ENCODE measurements at regions not wholly inside any gene's neighbourhood (a gene's known extent, or its start where the extent isn't known, plus 50 kb on each side); places are given as distances from the start of the nearest gene placed in this dataset.

DNA sequence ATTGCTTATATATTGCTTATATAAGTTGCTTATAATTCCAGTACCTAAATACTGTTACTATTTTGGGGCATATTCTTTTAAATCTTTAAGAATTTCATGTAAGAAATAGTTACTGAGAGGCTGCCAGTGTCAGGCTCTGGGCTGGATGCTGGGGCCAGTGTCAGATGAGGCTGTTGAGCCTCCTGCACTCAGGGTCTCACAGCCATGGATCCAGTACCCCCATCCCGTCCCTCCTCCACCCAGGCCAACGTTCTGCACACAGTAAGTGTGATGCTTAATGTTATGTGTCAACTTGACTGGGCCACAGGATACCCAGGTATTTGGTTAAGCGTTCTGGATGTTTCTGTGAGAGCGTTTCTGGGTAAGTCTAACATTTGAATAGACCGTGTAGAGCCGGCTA, 119.5 kb upstream of the PMEPA1 start:
- Histone ChIP-seq H3K36me3 (no peaks in the 10 kb centered on the region), H3K27ac (replicated peaks in 1 of 4) (no peak overlapping the region), H3K4me3 (no peak overlapping the region), H3K4me1 (peaks cover 8 to 11% (median 9%) of the 10 kb centered on the region in 4 donors), H3K27me3 (peaks cover 0 to 2% (median 0%) of the 10 kb centered on the region in 4 donors), H3K9me3 (no peaks in the 10 kb centered on the region)
- TF ChIP-seq CTCF (IDR thresholded peaks at IDR 0.05) = no peak
- TF ChIP-seq EP300 (IDR thresholded peaks at IDR 0.05) = no peak
- no peak for TF ChIP-seq POLR2AphosphoS5 (IDR thresholded peaks at IDR 0.05)
- WGBS = 85% methylated on average over 6 of the region's 6 CpGs
- DNase-seq (ENCODE audit: extremely low spot score) = no peak
- intact Hi-C loops (cut with DNase I) = no loop called here

DNA sequence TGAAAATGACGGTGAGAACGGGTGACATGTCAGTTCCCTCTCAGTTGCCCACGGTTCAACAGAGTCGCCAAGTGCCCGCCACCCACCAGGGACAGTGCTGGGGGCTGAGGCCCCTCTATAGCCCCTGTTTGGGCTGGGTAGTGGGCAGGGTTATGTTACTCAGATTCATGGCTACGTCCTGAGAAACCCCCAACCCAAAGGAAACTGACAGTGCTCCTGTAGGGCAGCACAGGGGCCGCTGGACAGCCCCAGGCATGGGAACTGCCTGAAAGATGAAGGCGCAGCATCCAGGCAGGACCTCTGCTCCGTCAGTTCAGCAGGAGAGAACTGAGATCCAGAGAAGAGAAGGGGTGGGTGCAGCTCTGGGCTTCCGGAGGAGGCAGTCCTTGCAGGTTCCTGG, 118.9 kb upstream of the PMEPA1 start:
- TF ChIP-seq POLR2A (IDR thresholded peaks at IDR 0.05; ENCODE audit: low read depth) = no peak
- no peak for TF ChIP-seq CTCF (IDR thresholded peaks at IDR 0.05)
- no peak for TF ChIP-seq EP300 (IDR thresholded peaks at IDR 0.05)
- no peak for TF ChIP-seq POLR2AphosphoS5 (IDR thresholded peaks at IDR 0.05)
- no peaks in the 10 kb centered on the region for H3K36me3 ChIP-seq
- 96% methylated on average over 5 of the region's 10 CpGs for WGBS

DNA sequence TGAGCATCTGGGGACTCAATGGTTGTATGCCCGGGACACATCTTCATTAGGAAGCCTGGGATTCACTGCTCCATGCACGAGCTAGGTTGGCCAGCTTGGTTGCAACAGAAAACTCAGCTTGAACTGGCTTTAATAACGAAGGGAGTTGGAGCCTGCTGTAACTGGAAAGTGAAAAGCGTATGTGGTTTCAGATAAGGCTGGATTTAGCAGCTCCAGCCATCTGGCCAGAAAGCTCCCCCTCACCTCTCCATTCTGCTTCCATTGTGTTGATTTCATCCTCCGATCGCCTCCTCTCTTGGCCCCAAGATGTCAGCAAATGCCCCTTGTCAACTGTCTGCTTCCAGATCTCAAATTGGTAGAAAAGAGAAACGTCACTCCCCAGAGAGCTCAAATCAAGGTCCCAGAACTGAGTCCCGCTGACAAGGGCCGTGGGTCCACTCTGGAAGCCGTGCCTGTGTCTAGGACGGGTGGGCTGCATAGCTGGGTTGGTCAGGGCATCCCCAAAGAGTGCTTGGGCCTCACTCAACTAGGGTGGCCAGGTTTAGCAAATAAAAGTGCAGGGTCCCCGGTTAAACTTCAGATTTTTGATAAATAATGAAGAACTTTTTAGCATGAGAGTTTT, 117.0 kb upstream of the PMEPA1 start:
- no peak overlapping the region for H3K4me3 ChIP-seq
- no peaks in the 10 kb centered on the region for H3K36me3 ChIP-seq
- H3K27me3 ChIP-seq = peaks cover 0 to 2% (median 0%) of the 10 kb centered on the region in 4 donors
- DNase-seq (ENCODE audit: extremely low spot score) = no peak
- TF ChIP-seq EP300 (IDR thresholded peaks at IDR 0.05) (no peak), POLR2A (IDR thresholded peaks at IDR 0.05; ENCODE audit: low read depth) (no peak), CTCF (IDR thresholded peaks at IDR 0.05) (no peak), POLR2AphosphoS5 (IDR thresholded peaks at IDR 0.05) (no peak)
- intact Hi-C loops (cut with DNase I) = no loop called here
- 90% methylated on average over 12 of the region's 12 CpGs for WGBS
- H3K4me1 ChIP-seq = peaks cover 8 to 11% (median 9%) of the 10 kb centered on the region in 4 donors
- H3K27ac ChIP-seq (replicated peaks in 1 of 4) = no peak overlapping the region
- H3K9me3 ChIP-seq = no peaks in the 10 kb centered on the region

More for the DNA sequence above, 118.9 kb upstream of the PMEPA1 start:
- DNase-seq (ENCODE audit: extremely low spot score) = no peak
- H3K27me3 ChIP-seq = no peaks in the 10 kb centered on the region
- intact Hi-C loops (cut with DNase I) = no loop called here
- peaks cover 8 to 11% (median 9%) of the 10 kb centered on the region in 4 donors for H3K4me1 ChIP-seq
- no peaks in the 10 kb centered on the region for H3K9me3 ChIP-seq
- H3K4me3 ChIP-seq = no peak overlapping the region
- no peak overlapping the region for H3K27ac ChIP-seq (replicated peaks in 1 of 4)

DNA sequence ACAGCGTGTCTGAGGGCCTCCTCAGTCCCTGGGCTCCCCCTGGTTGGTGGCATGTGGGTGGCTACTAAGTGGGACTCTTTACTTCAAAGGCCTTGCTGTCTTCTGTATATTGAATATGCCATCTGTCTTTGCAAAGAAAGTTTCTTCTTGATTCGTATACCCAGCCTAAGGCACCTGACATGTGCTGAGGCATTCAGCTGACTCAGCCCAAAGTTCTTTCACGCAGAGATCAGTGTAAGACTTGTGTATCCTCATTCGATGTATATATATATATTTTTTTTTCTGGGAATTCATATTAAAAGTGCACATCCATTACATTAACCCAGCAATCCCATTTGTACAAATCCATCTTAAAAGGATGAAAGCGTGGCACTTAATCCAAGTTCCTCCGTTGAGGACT, 115.1 kb upstream of the PMEPA1 start:
- intact Hi-C loops (cut with DNase I) = no loop called here
- Histone ChIP-seq H3K27ac (replicated peaks in 1 of 4) (no peak overlapping the region), H3K27me3 (peaks cover 0 to 15% (median 0%) of the 10 kb centered on the region in 4 donors), H3K4me1 (peaks cover 4 to 11% (median 9%) of the 10 kb centered on the region in 4 donors), H3K9me3 (no peaks in the 10 kb centered on the region), H3K4me3 (no peak overlapping the region), H3K36me3 (no peaks in the 10 kb centered on the region)
- no peak for TF ChIP-seq EP300 (IDR thresholded peaks at IDR 0.05)
- TF ChIP-seq CTCF (IDR thresholded peaks at IDR 0.05) = no peak
- no peak for TF ChIP-seq POLR2A (IDR thresholded peaks at IDR 0.05; ENCODE audit: low read depth)
- no peak for TF ChIP-seq POLR2AphosphoS5 (IDR thresholded peaks at IDR 0.05)
- WGBS = 91% methylated on average over 6 of the region's 6 CpGs
- DNase-seq (ENCODE audit: extremely low spot score) = no peak

DNA sequence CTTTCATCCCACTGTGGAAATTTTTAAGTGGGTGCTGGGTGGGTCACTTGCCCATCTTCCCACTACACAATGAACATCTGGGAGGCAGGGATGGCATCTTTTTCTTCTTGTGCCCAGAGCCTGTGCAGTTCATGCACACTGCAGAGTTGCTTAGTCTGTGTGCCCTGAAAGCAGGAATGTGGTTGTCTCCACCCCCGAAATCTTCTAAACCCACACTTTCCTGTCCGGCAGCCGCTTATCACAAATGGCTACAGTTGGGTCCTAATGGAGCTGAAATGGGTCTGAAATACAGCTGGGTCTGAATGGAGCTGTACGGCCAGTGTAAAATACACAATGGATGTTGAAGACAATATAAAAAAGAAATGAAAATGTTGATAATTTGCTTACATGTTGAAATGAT, 112.1 kb upstream of the PMEPA1 start:
- Histone ChIP-seq H3K4me3 (no peak overlapping the region), H3K4me1 (peaks cover 4 to 11% (median 9%) of the 10 kb centered on the region in 4 donors), H3K9me3 (no peaks in the 10 kb centered on the region), H3K36me3 (no peaks in the 10 kb centered on the region), H3K27me3 (peaks cover 0 to 20% (median 0%) of the 10 kb centered on the region in 4 donors), H3K27ac (replicated peaks in 1 of 4) (no peak overlapping the region)
- intact Hi-C loops (cut with DNase I) = no loop called here
- 90% methylated on average over 4 of the region's 4 CpGs for WGBS
- DNase-seq (ENCODE audit: extremely low spot score) = no peak
- TF ChIP-seq CTCF (IDR thresholded peaks at IDR 0.05) = no peak
- no peak for TF ChIP-seq EP300 (IDR thresholded peaks at IDR 0.05)
- no peak for TF ChIP-seq POLR2AphosphoS5 (IDR thresholded peaks at IDR 0.05)
- TF ChIP-seq POLR2A (IDR thresholded peaks at IDR 0.05; ENCODE audit: low read depth) = no peak
